Gastrocnemius medialis (tissue), 4 donors: ENCODE measurements at regions not wholly inside any gene's neighbourhood (a gene's known extent, or its start where the extent isn't known, plus 50 kb on each side); places are given as distances from the start of the nearest gene placed in this dataset.

Experiments
- POLR2A ChIP-seq, 2 donors: fragments of 450-650 bp; IDR thresholded peaks; one replicate each; pipeline ENCODE4 v1.6.1; 2017; ENCODE audit warnings: antibody characterized with exemption in 2 of 2, mild to moderate bottlenecking in 2 of 2, moderate library complexity in 2 of 2
- TF ChIP-seq, protein P1 (sequence below), 5 experiments: fragments of 450-650 bp in 3 of 5; fragments of 200-600 bp in 2 of 5; sonication (generic) in 2 of 5; IDR thresholded peaks in 4 of 5; conservative IDR thresholded peaks in 1 of 5; 1 replicate in 4 of 5; 2 replicates in 1 of 5; pipeline ENCODE4 v1.5.1; 2016 to 2019; ENCODE audit warnings: antibody characterized with exemption in 5 of 5, mild to moderate bottlenecking in 3 of 5, moderate library complexity in 3 of 5

DNA sequence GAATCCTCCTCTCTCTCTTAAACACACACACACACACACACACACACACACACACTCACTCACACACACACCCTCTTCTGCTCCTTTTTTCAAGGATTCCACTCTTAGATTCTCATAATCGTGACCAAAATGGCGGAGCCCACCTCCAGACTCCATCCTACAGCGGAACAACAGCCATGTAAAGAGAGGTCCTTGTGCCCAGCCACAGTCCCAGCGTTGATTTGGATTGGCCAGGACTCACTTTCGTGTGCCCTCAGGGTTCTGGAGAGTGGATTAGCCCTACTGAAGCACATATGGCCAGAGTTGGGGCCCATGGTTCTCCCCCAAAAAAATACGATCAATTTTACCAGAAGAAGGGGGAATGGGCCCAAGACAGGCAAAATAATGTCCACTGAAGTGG lies 90.2 kb upstream of the SMNDC1 start:
- TF ChIP-seq, protein P1, sequence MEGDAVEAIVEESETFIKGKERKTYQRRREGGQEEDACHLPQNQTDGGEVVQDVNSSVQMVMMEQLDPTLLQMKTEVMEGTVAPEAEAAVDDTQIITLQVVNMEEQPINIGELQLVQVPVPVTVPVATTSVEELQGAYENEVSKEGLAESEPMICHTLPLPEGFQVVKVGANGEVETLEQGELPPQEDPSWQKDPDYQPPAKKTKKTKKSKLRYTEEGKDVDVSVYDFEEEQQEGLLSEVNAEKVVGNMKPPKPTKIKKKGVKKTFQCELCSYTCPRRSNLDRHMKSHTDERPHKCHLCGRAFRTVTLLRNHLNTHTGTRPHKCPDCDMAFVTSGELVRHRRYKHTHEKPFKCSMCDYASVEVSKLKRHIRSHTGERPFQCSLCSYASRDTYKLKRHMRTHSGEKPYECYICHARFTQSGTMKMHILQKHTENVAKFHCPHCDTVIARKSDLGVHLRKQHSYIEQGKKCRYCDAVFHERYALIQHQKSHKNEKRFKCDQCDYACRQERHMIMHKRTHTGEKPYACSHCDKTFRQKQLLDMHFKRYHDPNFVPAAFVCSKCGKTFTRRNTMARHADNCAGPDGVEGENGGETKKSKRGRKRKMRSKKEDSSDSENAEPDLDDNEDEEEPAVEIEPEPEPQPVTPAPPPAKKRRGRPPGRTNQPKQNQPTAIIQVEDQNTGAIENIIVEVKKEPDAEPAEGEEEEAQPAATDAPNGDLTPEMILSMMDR (IDR thresholded peaks at IDR 0.05 in 4 of 5, conservative IDR thresholded peaks at IDR 0.05 in 1 of 5) = no peak
- no peak for TF ChIP-seq POLR2A (IDR thresholded peaks at IDR 0.05)
